ENCODE measurements at regions not wholly inside any gene's neighbourhood (a gene's known extent, or its start where the extent isn't known, plus 50 kb on each side); places are given as distances from the start of the nearest gene placed in this dataset.

DNA sequence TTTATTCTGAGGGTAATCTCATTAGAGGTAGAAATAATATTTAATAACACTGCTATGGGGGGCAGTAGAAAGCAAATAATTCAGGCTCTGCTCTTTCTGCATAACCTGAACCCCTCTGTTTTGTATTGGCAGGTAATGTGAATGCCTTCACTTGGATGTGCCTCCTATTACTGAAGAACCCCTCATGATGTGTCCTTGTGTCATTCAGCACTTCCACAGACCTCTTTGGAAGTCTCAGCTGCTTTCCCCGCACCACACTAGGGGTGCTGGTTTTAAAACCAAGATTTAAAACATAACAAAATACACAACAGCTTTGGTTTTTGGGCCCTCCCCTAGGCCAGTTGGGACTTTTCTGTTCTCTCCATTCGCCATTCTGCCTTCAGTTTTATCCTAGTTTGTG, 281.7 kb upstream of the MC4R start:
- no peaks in the 10 kb centered on the region for H3K36me3 ChIP-seq (ENCODE audit: insufficient read depth)
- no peaks in the 10 kb centered on the region for H3K4me1 ChIP-seq (ENCODE audit: insufficient read depth)
- no peak overlapping the region for H3K27ac ChIP-seq (ENCODE audit: low read depth)
- H3K4me3 ChIP-seq (ENCODE audit: low read depth, low read length): no peak overlapping the region
- DNase-seq (ENCODE audit: extremely low spot score): no peak
- WGBS: 72% methylated on average over 2 of the region's 2 CpGs

DNA sequence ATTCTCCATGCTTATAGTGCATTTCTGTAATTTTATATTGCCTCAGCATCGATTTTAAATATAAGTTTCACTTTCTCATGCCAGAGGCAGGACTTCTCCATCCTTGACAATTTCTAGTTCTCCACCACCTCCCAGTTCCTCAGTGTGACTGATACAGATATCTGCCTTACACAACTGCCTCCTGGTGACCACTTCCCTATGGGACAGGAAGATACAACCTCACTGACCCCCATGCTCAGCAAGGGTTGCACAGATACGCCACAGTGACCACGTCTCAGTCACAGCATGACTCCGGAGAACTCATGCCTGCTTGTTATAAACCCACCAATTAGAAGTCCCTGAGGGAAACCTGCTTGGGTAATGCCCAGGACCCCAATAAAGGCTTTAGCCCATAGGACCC, 284.0 kb upstream of the MC4R start:
- H3K27ac ChIP-seq (ENCODE audit: low read depth): no peak overlapping the region
- no peak for DNase-seq (ENCODE audit: extremely low spot score)
- 72% methylated on average over 4 of the region's 4 CpGs for WGBS
- no peaks in the 10 kb centered on the region for H3K4me1 ChIP-seq (ENCODE audit: insufficient read depth)
- no peaks in the 10 kb centered on the region for H3K36me3 ChIP-seq (ENCODE audit: insufficient read depth)
- no peak overlapping the region for H3K4me3 ChIP-seq (ENCODE audit: low read depth, low read length)

- H3K4me3 ChIP-seq (ENCODE audit: low read depth, low read length): no peak overlapping the region
- DNase-seq (ENCODE audit: extremely low spot score): no peak
- H3K36me3 ChIP-seq (ENCODE audit: insufficient read depth): no peaks in the 10 kb centered on the region
- 94% methylated on average over 22 of the region's 22 CpGs for WGBS
- no peaks in the 10 kb centered on the region for H3K4me1 ChIP-seq (ENCODE audit: insufficient read depth)
- H3K27ac ChIP-seq (ENCODE audit: low read depth): no peak overlapping the region
Observed at GRCh38 chr18:60662491-60662890, 289.9 kb upstream of the MC4R start.

- H3K36me3 ChIP-seq (ENCODE audit: insufficient read depth): no peaks in the 10 kb centered on the region
- 94% methylated on average over 38 of the region's 38 CpGs for WGBS
- DNase-seq (ENCODE audit: extremely low spot score): no peak
- H3K27ac ChIP-seq (ENCODE audit: low read depth): no peak overlapping the region
- no peak overlapping the region for H3K4me3 ChIP-seq (ENCODE audit: low read depth, low read length)
- H3K4me1 ChIP-seq (ENCODE audit: insufficient read depth): no peaks in the 10 kb centered on the region
Observed at GRCh38 chr18:60663060-60663989, 290.8 kb upstream of the MC4R start.

- WGBS: 85% methylated on average over 4 of the region's 4 CpGs
- Histone ChIP-seq H3K4me1 (ENCODE audit: insufficient read depth) (no peaks in the 10 kb centered on the region), H3K4me3 (ENCODE audit: low read depth, low read length) (no peak overlapping the region), H3K27ac (ENCODE audit: low read depth) (no peak overlapping the region), H3K36me3 (ENCODE audit: insufficient read depth) (no peaks in the 10 kb centered on the region)
- DNase-seq (ENCODE audit: extremely low spot score): no peak
Observed at GRCh38 chr18:60664736-60665135, 292.2 kb upstream of the MC4R start.

- WGBS: 64% methylated on average over 1 of the region's 1 CpG
- H3K4me3 ChIP-seq (ENCODE audit: low read depth, low read length): no peak overlapping the region
- no peaks in the 10 kb centered on the region for H3K4me1 ChIP-seq (ENCODE audit: insufficient read depth)
- no peak for DNase-seq (ENCODE audit: extremely low spot score)
- no peak overlapping the region for H3K27ac ChIP-seq (ENCODE audit: low read depth)
- no peaks in the 10 kb centered on the region for H3K36me3 ChIP-seq (ENCODE audit: insufficient read depth)
Observed at GRCh38 chr18:60667016-60667415, 294.4 kb upstream of the MC4R start.

DNA sequence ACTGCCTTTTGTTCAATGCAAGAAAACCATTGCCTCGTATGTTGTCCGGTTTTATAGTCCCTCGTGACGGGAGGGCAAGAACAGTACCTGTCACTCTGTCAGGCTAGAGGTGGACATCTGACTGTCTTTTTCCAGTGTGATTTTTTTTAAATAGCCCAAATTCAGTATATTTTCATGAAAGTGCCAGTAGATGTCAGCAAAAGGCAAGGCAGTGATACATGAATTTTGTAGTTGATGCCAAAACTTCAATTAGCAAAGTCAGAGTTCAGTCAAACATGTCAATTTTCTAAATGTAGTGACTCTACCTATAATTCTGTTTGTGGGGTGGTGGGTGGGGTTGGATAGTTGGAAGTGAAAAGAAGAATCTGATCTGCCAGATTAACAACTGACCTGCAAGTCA, 296.0 kb upstream of the MC4R start:
- Histone ChIP-seq H3K4me3 (ENCODE audit: low read depth, low read length) (no peak overlapping the region), H3K36me3 (ENCODE audit: insufficient read depth) (no peaks in the 10 kb centered on the region), H3K27ac (ENCODE audit: low read depth) (no peak overlapping the region), H3K4me1 (ENCODE audit: insufficient read depth) (no peaks in the 10 kb centered on the region)
- no peak for DNase-seq (ENCODE audit: extremely low spot score)
- whole genome bisulfite sequencing: 85% methylated on average over 4 of the region's 4 CpGs

DNA sequence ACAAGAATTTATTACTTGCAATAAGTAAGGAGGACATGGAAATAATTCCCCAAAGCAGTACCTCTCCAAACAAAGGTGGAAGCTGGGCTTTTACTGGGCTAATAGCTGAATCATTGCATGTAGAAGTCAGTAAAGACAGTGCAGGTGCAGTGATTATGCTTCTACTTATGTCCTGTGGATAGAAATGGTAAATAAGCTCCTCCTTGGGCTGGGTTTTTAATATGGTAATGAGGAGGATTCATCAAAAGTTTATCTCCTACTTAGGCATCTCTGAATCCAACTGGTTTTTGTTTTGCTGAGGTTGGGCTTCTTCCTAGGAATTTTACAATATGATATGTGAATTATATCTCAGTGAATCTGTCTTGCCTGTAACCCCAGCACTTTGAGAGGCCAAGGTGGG, 297.4 kb upstream of the MC4R start:
- no peak for DNase-seq (ENCODE audit: extremely low spot score)
- Histone ChIP-seq H3K27ac (ENCODE audit: low read depth) (no peak overlapping the region), H3K4me3 (ENCODE audit: low read depth, low read length) (no peak overlapping the region), H3K4me1 (ENCODE audit: insufficient read depth) (no peaks in the 10 kb centered on the region), H3K36me3 (ENCODE audit: insufficient read depth) (no peaks in the 10 kb centered on the region)

GRCh38 chr18:60671021-60671420, 298.4 kb upstream of the MC4R start:
- no peaks in the 10 kb centered on the region for H3K4me1 ChIP-seq (ENCODE audit: insufficient read depth)
- WGBS: 79% methylated on average over 1 of the region's 1 CpG
- H3K4me3 ChIP-seq (ENCODE audit: low read depth, low read length): no peak overlapping the region
- no peak for DNase-seq (ENCODE audit: extremely low spot score)
- no peak overlapping the region for H3K27ac ChIP-seq (ENCODE audit: low read depth)
- H3K36me3 ChIP-seq (ENCODE audit: insufficient read depth): no peaks in the 10 kb centered on the region

DNA sequence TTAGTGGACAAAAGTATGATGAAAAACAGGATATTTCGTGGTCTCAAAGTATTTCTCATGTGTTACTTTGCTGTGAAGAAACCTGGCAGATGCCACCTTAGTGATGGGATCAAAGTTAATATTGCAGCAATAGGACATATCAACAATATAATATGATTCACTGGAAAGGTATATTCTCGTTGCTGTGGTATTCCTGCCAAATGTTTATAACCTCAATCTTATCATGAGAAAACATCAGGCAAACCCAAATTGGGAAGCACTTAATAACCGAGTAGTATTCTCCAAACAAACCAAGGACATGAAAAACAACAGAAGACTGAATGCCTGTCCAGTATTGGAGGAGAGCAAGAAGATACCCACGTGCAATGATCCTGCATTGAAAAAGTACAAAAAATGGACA, 302.6 kb upstream of the MC4R start:
- Histone ChIP-seq H3K36me3 (ENCODE audit: insufficient read depth) (no peaks in the 10 kb centered on the region), H3K4me3 (ENCODE audit: low read depth, low read length) (no peak overlapping the region), H3K27ac (ENCODE audit: low read depth) (no peak overlapping the region), H3K4me1 (ENCODE audit: insufficient read depth) (no peaks in the 10 kb centered on the region)
- WGBS: 51% methylated on average over 4 of the region's 4 CpGs
- DNase-seq (ENCODE audit: extremely low spot score): no peak

DNA sequence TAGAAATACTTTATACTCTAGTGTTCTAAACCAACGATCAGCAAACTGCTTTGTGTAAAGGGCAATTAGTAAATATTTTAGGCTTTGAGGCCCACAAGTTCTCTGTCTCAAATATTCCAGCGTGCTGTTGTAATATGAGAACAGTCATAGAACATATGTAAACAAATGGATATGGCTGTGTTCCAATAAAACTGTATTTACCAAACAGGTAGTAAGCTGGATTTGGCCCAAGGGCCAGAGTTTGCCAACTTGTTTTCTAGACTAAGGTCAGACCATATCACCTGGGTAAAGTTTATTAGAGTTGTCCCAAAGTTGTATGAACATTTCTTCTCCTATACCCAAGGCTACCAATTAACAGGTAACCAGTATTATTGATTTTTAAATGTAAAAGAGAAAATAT, 303.2 kb upstream of the MC4R start:
- Histone ChIP-seq H3K27ac (ENCODE audit: low read depth) (no peak overlapping the region), H3K36me3 (ENCODE audit: insufficient read depth) (no peaks in the 10 kb centered on the region), H3K4me1 (ENCODE audit: insufficient read depth) (no peaks in the 10 kb centered on the region), H3K4me3 (ENCODE audit: low read depth, low read length) (no peak overlapping the region)
- WGBS: 45% methylated on average over 2 of the region's 2 CpGs
- DNase-seq (ENCODE audit: extremely low spot score): no peak

- H3K27ac ChIP-seq (ENCODE audit: low read depth): no peak overlapping the region
- WGBS: 47% methylated on average over 4 of the region's 4 CpGs
- no peaks in the 10 kb centered on the region for H3K36me3 ChIP-seq (ENCODE audit: insufficient read depth)
- H3K4me1 ChIP-seq (ENCODE audit: insufficient read depth): no peaks in the 10 kb centered on the region
- H3K4me3 ChIP-seq (ENCODE audit: low read depth, low read length): no peak overlapping the region
- DNase-seq (ENCODE audit: extremely low spot score): no peak
Observed at GRCh38 chr18:60676815-60677214, 304.2 kb upstream of the MC4R start.

DNA sequence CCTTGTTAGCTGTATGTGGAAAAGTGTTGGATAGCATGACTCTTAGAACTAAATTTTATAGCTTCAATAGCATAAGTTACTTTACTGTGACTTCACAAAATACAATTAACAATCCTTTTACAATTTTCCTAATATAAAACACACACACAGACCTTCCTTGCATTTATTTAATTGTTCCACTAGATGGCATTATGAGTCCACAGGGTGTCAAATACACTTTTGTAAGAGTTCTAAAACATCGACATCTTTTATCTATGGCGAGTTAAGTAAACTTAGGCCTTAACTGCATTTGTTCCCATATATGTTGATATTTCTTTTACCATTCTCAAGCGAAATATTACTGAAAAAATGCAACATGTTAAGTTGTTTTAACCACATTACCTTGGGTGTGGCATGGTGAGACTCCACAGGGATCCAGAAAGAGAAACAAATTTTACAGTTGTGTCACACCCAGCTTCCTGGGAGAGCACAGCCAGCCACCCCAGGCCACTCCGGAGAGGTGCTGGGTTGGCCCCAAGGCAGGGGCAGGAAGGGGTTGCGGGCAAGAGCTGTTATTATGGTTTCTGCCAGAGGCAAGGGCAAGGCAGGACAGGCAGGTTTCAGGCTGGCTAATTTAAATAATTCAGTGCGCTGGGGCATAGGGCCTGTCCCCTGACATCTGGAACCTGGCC, 312.4 kb upstream of the MC4R start:
- no peaks in the 10 kb centered on the region for H3K36me3 ChIP-seq (ENCODE audit: insufficient read depth)
- no peak overlapping the region for H3K27ac ChIP-seq (ENCODE audit: low read depth)
- WGBS: 33% methylated on average over 6 of the region's 6 CpGs
- H3K4me1 ChIP-seq (ENCODE audit: insufficient read depth): no peaks in the 10 kb centered on the region
- DNase-seq (ENCODE audit: extremely low spot score): no peak
- no peak overlapping the region for H3K4me3 ChIP-seq (ENCODE audit: low read depth, low read length)

GRCh38 chr18:60686142-60686541, 313.6 kb upstream of the MC4R start:
- 54% methylated on average over 3 of the region's 3 CpGs for WGBS
- Histone ChIP-seq H3K4me3 (ENCODE audit: low read depth, low read length) (no peak overlapping the region), H3K36me3 (ENCODE audit: insufficient read depth) (no peaks in the 10 kb centered on the region), H3K4me1 (ENCODE audit: insufficient read depth) (no peaks in the 10 kb centered on the region), H3K27ac (ENCODE audit: low read depth) (no peak overlapping the region)
- DNase-seq (ENCODE audit: extremely low spot score): no peak
